AG09309 (cell line): ENCODE measurements at regions not wholly inside any gene's neighbourhood (a gene's known extent, or its start where the extent isn't known, plus 50 kb on each side); places are given as distances from the start of the nearest gene placed in this dataset.

Source experiments
- DNase-seq: peaks from one replicate; pipeline ENCODE4 v3.0.0-alpha.2; 2010; ENCODE audit warnings: low read depth
- H3K4me3 ChIP-seq: 2 replicates; pipeline ENCODE4 v1.5.1; 2011; ENCODE audit warnings: mild to moderate bottlenecking, low read depth, low read length, moderate library complexity; ENCODE audit not compliant: control insufficient read depth
- CTCF ChIP-seq: IDR thresholded peaks from 2 replicates; pipeline ENCODE4 v1.5.1; 2011; ENCODE audit warnings: mild to moderate bottlenecking, low read depth, low read length, inconsistent platforms; ENCODE audit not compliant: insufficient read depth, control insufficient read depth; ENCODE audit errors: missing control alignments

- H3K4me3 ChIP-seq: no peak overlapping the region
- no peak for TF ChIP-seq CTCF
- DNase-seq: no peak
These were observed 67.8 kb upstream of the IFNE start for GRCh38 chr9:21549890-21550289.

DNA sequence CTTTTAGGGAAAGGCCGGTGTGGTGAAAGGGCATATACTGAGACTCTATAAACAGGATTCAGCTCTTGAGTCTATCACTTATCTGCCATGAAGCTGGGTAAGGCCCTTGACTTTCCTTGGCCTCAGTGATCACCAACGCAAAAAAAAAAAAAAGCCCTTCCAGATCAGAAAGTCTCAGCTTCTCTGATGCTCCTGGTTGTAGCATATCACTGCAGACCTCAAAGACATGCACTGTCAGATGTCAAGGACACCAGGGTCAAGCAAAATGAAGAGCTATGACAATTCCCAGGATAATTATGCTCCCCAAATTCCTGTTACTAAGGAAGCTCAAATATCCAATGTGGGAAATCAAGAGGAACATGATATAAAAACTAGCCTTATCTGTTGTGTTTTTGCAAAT lies 68.3 kb upstream of the IFNE start:
- no peak overlapping the region for H3K4me3 ChIP-seq
- TF ChIP-seq CTCF: no peak
- DNase-seq: no peak

GRCh38 chr9:21551401-21551800 lies 69.3 kb upstream of the IFNE start:
- no peak for TF ChIP-seq CTCF
- H3K4me3 ChIP-seq: no peak overlapping the region
- no peak for DNase-seq

- DNase-seq: no peak
- TF ChIP-seq CTCF: no peak
- no peak overlapping the region for H3K4me3 ChIP-seq
These were observed 70.4 kb upstream of the IFNE start for GRCh38 chr9:21552244-21553170.

DNA sequence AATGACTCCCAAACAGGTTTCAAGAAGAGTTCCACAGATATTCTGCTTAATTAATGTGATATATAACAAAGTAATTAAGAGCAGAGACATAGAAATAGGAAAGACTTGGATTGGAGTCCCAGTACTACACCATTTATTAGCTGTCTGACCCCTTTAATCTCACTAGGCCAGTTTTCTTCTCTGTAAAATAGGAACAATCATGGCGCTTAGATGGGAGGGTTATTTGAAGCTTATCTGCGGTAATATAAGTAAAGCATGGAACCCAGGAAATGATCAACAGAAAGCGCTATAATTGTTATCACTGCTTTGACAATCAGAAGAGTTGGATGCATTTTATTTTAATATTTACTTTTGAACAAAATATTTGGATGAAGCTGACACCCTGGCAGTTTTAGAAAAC lies 71.3 kb upstream of the IFNE start:
- H3K4me3 ChIP-seq: no peak overlapping the region

DNA sequence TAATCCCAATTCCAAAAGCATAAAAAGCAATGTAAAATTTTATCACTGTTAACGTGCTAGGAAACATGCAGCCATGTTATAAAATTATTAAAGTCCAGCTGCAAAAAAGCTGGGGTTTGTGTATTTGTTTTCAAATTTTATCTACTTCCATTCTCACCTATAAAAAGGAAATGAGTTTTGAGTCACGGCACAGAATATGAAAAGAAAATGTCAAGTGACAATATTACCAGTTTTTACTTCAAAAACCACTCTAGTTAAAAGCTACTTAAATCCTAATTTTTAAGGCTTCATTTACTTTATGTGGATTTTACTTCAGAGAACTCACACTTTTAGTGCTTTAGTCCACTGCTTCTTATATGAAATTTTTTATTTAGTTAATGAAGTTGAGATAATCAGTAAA lies 72.7 kb upstream of the IFNE start:
- no peak overlapping the region for H3K4me3 ChIP-seq
- no peak for DNase-seq
- TF ChIP-seq CTCF: no peak

More for the DNA sequence above, 71.3 kb upstream of the IFNE start:
- TF ChIP-seq CTCF: no peak
- DNase-seq: no peak
